Upper lobe of left lung (tissue), 4 donors: ENCODE measurements at regions not wholly inside any gene's neighbourhood (a gene's known extent, or its start where the extent isn't known, plus 50 kb on each side); places are given as distances from the start of the nearest gene placed in this dataset.

Experiments
- EP300 ChIP-seq, 4 donors: sonication (generic); formaldehyde crosslinking; IDR thresholded peaks; one replicate each; pipeline ENCODE4 v1.5.1; 2017; ENCODE audit warnings: antibody characterized with exemption in 4 of 4, control low read depth in 2 of 4
- POLR2A ChIP-seq, 4 donors: fragments of 450-650 bp; IDR thresholded peaks; one replicate each; pipeline ENCODE4 v1.5.1; 2016 to 2017; ENCODE audit warnings: antibody characterized with exemption in 4 of 4, mild to moderate bottlenecking in 2 of 4
- POLR2AphosphoS5 ChIP-seq, 2 donors: sonication (generic); formaldehyde crosslinking; IDR thresholded peaks; one replicate each; pipeline ENCODE4 v1.5.1; 2017; ENCODE audit warnings: antibody characterized with exemption in 2 of 2
- TF ChIP-seq, protein P1 (sequence below), 6 experiments: fragments of 450-650 bp in 4 of 6; fragments of 200-600 bp in 2 of 6; sonication (generic) in 2 of 6; IDR thresholded peaks; one replicate each; pipeline ENCODE4 v1.5.1; 2016 to 2019; ENCODE audit warnings: antibody characterized with exemption in 6 of 6

DNA sequence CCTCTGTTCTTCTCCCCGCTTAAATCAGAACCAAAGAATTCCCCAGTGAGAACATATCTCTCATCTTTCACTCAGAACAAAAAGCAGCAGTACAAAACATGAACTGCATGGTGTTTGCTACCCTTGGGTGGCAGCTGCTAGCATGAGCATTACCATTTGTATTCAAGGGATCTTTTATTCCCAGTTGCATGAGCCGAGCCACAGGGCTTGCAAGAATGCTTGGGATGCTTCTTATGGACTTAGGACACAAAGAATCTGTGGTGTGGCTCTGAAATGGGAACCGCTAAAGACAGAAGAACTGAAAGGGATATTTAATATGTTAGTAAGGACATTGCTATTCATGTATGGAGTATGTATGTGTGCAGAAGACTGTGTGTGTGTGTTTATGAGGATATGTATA is 190.6 kb downstream of the TMX1 start:
- TF ChIP-seq POLR2A (IDR thresholded peaks at IDR 0.05) (no peak), POLR2AphosphoS5 (IDR thresholded peaks at IDR 0.05) (no peak), EP300 (IDR thresholded peaks at IDR 0.05) (no peak)
- TF ChIP-seq, protein P1, sequence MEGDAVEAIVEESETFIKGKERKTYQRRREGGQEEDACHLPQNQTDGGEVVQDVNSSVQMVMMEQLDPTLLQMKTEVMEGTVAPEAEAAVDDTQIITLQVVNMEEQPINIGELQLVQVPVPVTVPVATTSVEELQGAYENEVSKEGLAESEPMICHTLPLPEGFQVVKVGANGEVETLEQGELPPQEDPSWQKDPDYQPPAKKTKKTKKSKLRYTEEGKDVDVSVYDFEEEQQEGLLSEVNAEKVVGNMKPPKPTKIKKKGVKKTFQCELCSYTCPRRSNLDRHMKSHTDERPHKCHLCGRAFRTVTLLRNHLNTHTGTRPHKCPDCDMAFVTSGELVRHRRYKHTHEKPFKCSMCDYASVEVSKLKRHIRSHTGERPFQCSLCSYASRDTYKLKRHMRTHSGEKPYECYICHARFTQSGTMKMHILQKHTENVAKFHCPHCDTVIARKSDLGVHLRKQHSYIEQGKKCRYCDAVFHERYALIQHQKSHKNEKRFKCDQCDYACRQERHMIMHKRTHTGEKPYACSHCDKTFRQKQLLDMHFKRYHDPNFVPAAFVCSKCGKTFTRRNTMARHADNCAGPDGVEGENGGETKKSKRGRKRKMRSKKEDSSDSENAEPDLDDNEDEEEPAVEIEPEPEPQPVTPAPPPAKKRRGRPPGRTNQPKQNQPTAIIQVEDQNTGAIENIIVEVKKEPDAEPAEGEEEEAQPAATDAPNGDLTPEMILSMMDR (IDR thresholded peaks at IDR 0.05) = no peak
